ENCODE measurements at regions not wholly inside any gene's neighbourhood (a gene's known extent, or its start where the extent isn't known, plus 50 kb on each side); places are given as distances from the start of the nearest gene placed in this dataset.

GRCh38 chr2:57957238-57957637 lies 89.4 kb upstream of the VRK2 start:
- intact Hi-C loops (cut with DNase I) = no loop called here
- no peak for DNase-seq
- H3K9me3 ChIP-seq = no peaks in the 10 kb centered on the region
- no peaks in the 10 kb centered on the region for H3K4me1 ChIP-seq
- H3K27me3 ChIP-seq = no peaks in the 10 kb centered on the region
- TF ChIP-seq, protein P1, sequence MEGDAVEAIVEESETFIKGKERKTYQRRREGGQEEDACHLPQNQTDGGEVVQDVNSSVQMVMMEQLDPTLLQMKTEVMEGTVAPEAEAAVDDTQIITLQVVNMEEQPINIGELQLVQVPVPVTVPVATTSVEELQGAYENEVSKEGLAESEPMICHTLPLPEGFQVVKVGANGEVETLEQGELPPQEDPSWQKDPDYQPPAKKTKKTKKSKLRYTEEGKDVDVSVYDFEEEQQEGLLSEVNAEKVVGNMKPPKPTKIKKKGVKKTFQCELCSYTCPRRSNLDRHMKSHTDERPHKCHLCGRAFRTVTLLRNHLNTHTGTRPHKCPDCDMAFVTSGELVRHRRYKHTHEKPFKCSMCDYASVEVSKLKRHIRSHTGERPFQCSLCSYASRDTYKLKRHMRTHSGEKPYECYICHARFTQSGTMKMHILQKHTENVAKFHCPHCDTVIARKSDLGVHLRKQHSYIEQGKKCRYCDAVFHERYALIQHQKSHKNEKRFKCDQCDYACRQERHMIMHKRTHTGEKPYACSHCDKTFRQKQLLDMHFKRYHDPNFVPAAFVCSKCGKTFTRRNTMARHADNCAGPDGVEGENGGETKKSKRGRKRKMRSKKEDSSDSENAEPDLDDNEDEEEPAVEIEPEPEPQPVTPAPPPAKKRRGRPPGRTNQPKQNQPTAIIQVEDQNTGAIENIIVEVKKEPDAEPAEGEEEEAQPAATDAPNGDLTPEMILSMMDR (IDR thresholded peaks at IDR 0.05) = no peak
- TF ChIP-seq POLR2A (IDR thresholded peaks at IDR 0.05) = no peak
- WGBS (ENCODE audit: insufficient coverage, low coverage, low lambda C conversion rate, missing lambda C conversion rate) = 76% methylated on average over 3 of the region's 3 CpGs
- no peak overlapping the region for H3K4me3 ChIP-seq
- ATAC-seq = no peak
- H3K27ac ChIP-seq = no peak overlapping the region
- H3K36me3 ChIP-seq = no peaks in the 10 kb centered on the region

DNA sequence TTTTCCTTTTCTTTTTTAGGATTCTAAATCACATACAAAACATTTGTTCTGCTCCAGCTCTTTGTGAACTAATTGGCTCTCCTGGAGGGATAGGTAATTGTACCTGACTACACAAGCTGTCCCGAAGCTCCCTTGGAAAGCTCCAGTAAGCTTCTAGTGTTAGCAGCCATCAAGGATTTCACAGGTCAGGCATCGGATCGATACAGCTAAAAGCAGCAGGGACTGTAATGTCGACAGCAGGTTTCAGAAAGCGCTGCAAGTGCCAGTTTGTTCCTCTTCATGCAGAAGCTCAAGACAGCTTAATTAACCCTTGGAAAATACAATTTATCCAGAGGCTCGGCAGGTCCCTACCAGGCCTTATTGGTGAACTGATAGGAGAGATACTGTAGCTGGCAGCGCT lies 87.2 kb upstream of the VRK2 start:
- H3K4me1 ChIP-seq = no peaks in the 10 kb centered on the region
- intact Hi-C loops (cut with DNase I) = no loop called here
- DNase-seq (no peak), ATAC-seq (no peak)
- H3K27me3 ChIP-seq = no peaks in the 10 kb centered on the region
- 71% methylated on average over 5 of the region's 7 CpGs for WGBS (ENCODE audit: insufficient coverage, low coverage, low lambda C conversion rate, missing lambda C conversion rate)
- H3K27ac ChIP-seq = no peak overlapping the region
- no peaks in the 10 kb centered on the region for H3K9me3 ChIP-seq
- TF ChIP-seq, protein P1 (IDR thresholded peaks at IDR 0.05) = no peak
- no peak for TF ChIP-seq POLR2A (IDR thresholded peaks at IDR 0.05)
- H3K36me3 ChIP-seq = no peaks in the 10 kb centered on the region
- H3K4me3 ChIP-seq = no peak overlapping the region

- H3K27ac ChIP-seq = no peak overlapping the region
- intact Hi-C loops (cut with DNase I) = no loop called here
- no peaks in the 10 kb centered on the region for H3K4me1 ChIP-seq
- WGBS (ENCODE audit: insufficient coverage, low coverage, low lambda C conversion rate, missing lambda C conversion rate) = 68% methylated on average over 3 of the region's 3 CpGs
- no peaks in the 10 kb centered on the region for H3K9me3 ChIP-seq
- ATAC-seq (no peak), DNase-seq (no peak)
- H3K4me3 ChIP-seq = no peak overlapping the region
- no peak for TF ChIP-seq POLR2A (IDR thresholded peaks at IDR 0.05)
- TF ChIP-seq, protein P1 (IDR thresholded peaks at IDR 0.05) = no peak
- no peaks in the 10 kb centered on the region for H3K27me3 ChIP-seq
- no peaks in the 10 kb centered on the region for H3K36me3 ChIP-seq
Measured at GRCh38 chr2:57962861-57963260, 83.7 kb upstream of the VRK2 start.

DNA sequence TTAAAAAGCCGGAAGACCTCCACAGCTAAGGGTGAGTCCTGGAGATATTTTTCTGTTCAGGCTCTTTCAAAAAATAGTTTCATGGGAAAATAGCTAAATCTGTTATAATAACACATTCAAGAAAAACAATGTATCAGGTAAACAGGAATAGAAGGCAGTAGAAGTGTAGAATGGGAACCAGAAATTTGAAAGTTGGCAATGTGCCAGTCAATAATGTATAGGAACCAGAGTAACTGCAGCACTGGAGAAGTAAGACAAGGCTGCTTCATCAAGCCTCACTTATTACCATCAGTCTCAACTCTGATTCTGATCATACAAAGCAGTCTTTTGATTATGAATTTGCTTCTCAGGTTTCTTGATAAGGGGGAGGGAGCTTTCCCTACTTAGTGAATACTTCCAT lies 81.4 kb upstream of the VRK2 start:
- intact Hi-C loops (cut with DNase I) = no loop called here
- Histone ChIP-seq H3K4me1 (no peaks in the 10 kb centered on the region), H3K36me3 (no peaks in the 10 kb centered on the region), H3K27me3 (no peaks in the 10 kb centered on the region), H3K9me3 (no peaks in the 10 kb centered on the region), H3K27ac (no peak overlapping the region), H3K4me3 (no peak overlapping the region)
- WGBS (ENCODE audit: insufficient coverage, low coverage, low lambda C conversion rate, missing lambda C conversion rate) = 90% methylated on average over 1 of the region's 1 CpG
- no peak for TF ChIP-seq POLR2A (IDR thresholded peaks at IDR 0.05)
- TF ChIP-seq, protein P1 (IDR thresholded peaks at IDR 0.05) = no peak
- ATAC-seq (no peak), DNase-seq (no peak)

- 100% methylated on average over 1 of the region's 1 CpG for WGBS (ENCODE audit: insufficient coverage, low coverage, low lambda C conversion rate, missing lambda C conversion rate)
- no peak overlapping the region for H3K4me3 ChIP-seq
- no peak overlapping the region for H3K27ac ChIP-seq
Measured at GRCh38 chr2:57965961-57966360, 80.6 kb upstream of the VRK2 start.

More at GRCh38 chr2:57965961-57966360, 80.6 kb upstream of the VRK2 start:
- intact Hi-C loops (cut with DNase I) = no loop called here
- ATAC-seq (no peak), DNase-seq (no peak)
- no peaks in the 10 kb centered on the region for H3K4me1 ChIP-seq
- TF ChIP-seq, protein P1 (IDR thresholded peaks at IDR 0.05) = no peak
- no peak for TF ChIP-seq POLR2A (IDR thresholded peaks at IDR 0.05)
- H3K27me3 ChIP-seq = no peaks in the 10 kb centered on the region
- no peaks in the 10 kb centered on the region for H3K36me3 ChIP-seq
- H3K9me3 ChIP-seq = no peaks in the 10 kb centered on the region
